ENCODE measurements at regions not wholly inside any gene's neighbourhood (a gene's known extent, or its start where the extent isn't known, plus 50 kb on each side); places are given as distances from the start of the nearest gene placed in this dataset.
"Not testable (repeated sequence)": the region's sequence is repeated elsewhere in the genome, so short reads cannot be mapped to it uniquely, and the experiment has no call there.

DNA sequence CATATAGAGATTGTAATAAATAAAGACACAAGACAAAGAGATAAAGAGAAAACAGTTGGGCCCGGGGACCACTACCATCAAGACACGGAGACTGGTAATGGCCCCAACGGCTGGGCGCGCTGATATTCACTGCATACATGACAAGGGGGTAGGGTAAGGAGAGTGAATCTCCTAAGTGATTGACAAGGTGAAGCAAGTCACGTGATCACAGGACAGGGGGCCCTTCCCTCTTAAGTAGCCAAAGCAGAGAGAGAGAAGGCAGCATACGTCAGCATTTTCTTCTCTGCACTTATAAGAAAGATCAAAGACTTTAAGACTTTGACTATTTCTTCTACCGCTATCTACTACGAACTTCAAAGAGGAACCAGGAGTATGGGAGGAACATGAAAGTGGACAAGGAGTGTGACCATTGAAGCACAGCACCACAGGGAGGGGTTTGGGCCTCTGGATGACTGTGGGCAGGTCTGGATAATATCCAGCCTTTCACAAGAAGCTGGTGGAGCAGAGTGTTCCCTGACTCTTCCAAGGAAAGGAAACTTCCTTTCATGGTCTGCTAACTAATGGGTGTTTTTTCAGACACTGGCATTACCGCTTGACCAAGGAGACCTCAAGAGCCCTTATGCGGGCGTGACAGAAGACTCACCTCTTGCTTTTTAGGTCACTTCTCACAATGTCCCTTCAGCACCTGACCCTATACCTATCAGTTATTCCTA is 75.6 kb downstream of the MRPL39 start:
- not testable (repeated sequence) for DNase-seq

DNA sequence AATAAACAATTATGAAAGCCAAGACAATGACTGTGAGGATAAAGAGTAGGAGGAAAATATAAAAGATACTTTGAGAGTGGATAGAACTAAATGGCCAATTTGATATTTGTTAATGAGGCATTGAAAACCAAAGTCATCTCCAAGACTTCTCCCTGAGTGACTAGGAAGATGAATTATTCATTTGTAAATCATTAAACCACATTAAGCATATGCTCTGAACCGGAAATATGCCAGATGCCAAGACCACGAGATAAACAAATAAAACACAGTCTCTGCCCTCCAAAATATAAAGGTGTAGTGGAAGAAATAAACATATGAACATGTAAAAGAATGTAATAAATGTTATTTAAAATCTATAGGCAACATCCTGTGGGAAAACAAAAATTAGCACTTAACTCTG is 78.8 kb downstream of the MRPL39 start:
- DNase-seq = no peak

GRCh38 chr21:25518491-25518911 is 88.8 kb downstream of the MRPL39 start:
- DNase-seq = no peak

DNA sequence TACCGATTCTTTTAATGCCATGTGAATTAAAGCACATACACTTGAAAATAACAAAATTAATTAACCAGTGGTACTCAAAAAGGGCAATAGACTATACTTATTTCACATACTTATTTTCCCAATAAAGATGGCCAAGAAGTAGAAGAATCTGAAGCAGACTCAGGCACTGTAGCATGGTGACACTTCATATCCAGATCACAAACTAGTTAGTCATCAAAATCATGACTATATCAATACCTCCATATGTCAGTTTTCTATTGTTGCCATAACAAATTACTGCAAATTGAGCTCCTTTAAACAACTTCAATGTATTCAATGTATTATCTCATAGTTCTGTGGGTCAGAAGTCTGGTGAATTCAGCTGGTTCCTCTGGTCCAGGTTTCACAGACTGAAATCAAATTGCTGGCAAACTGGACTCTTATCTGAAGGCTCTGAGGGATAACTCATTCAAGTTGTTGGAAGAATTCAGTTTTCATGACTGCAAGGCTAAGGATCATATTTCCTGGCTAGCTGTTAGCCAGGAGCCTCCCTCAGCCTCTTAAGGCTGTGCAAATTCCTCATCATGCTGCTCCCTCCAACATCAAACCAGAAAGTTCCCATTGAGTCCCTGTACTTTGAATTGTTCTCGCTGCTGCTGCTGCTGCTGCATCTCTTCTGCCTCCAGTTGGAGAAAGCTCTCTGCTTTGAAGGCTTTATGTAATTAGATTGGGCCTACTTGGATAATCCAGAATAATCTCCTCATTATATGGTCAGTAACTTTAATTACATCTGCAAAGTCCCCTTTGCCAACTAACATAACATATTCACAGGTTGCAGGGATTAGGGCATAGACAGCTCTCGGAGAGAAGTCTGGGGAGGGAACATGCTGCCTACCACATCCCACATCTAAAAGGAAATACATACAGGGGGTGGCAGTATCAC is 91.5 kb downstream of the MRPL39 start:
- DNase-seq = no peak

DNA sequence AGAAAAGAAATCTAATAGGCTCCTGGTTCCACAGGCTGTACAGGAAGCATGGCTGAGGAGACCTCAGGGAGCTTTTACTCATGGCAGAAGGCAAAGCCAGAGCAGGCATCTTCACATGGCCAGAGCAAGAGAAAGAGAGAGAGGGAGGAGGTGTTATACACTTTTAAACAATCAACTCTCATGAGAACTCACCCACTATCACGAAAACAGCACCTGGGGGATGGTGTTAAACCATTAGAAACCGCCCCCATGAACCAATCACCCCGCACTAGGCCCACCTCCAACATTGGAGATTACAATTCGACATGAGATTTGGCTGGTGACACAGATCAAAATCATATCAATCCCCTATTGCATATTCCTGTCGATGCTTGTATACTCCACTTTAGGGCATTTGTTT is 93.5 kb downstream of the MRPL39 start:
- no peak for DNase-seq

DNA sequence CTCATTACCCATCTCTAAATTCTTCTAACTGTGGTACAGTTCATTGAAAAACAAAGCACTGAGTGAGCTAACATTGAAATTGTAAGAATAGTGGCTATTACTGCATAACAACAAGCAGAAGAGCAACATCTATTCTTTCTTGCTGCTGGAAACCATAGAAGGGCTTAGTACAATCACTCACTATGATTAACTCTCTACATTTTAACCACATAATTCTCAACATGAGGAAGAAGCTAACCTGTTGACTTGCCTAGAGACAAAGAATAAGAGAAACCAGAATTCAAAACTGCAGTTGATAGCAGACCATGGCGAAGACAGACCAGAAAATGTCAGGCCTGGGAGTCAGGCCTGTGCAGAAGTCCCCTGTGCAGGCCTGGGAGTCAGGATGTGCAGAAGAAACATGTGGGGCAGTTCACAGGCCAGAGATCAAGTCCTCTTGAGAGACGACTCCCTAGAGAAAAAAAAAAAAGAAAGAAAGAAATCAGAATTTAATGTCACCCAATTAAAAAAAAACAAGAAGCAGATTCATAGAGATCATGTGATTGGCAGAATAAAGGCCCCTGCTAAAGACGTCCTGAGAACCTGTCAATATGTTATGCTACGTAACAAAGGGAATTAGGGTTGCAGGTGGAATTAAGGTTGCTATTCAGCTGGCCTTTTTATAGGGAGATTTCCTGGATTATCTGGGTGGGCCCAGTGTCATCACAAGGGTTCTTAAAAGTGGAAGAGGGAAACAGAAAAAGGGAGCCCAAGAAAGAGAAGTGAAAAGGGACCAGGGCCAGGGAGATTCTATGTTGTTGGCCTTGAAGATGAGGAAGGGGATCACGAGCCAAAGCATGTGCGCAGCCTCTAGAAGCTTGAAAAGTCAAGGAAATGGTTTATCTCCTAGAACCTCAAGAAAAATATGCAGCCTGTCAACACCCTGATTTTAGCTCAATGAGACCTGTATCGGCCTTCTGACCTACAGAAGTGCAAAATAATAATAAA is 94.9 kb downstream of the MRPL39 start:
- DNase-seq = no peak

DNA sequence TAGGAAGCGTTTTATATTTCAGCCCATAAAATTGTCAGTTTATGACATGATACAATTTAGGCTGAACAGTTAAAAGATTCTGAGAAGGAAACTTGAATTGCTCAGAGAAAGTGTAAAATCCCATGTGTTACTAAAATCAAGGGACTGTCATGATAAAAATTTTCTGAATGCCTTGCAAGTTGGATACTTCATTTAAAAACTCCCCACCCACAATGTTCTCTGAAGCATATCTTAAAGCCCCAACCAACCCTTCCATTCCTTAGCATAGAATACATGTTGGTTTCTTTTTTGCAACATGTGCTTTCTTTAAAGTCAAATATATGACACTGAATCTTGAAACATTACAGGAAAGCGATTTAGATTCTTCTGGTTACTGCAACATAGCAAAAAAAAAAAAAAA is 97.4 kb downstream of the MRPL39 start:
- no peak for DNase-seq

DNA sequence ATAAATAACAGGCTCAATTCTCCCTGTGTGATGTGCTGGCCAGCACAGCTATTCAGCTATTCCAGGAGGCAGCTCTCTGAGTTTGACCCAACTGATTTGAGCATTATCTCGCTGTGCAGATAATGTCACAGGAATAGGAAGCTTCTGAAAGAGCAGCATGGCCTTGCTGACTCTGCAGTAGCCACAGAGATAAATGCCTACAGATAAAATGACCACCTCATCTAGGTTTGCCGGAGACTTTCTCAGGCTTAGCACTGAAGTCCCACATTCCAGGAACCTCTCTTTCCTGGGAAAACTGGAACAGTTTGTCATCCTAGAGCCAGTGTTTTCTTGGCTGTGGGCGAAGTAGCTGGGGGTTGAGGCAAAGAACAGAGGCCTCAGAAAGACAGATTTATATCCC is 98.9 kb downstream of the MRPL39 start:
- no peak for DNase-seq

- DNase-seq = no peak
Measured at GRCh38 chr21:25507522-25507921, 99.8 kb downstream of the MRPL39 start.

- DNase-seq = no peak
Measured at GRCh38 chr21:25506887-25507286, 100.4 kb downstream of the MRPL39 start.

DNA sequence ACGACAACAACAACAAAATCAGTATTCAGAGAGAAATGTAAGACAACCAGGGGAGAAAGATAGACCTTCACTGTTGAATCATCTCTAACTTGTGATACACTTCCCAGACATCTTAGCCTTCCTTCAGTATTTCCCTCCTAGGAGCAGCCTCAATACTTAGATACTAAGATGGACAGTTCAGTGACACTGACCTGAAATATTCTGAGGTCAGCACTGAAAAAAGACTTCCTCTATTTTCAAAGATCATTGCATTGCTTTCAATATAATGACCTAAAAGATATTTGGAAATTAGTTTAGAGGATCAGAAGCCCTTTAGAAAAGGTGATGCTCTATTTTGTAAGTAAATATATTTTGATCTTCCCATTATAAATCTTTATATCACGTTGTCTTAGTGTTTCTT is 101.0 kb downstream of the MRPL39 start:
- no peak for DNase-seq

DNA sequence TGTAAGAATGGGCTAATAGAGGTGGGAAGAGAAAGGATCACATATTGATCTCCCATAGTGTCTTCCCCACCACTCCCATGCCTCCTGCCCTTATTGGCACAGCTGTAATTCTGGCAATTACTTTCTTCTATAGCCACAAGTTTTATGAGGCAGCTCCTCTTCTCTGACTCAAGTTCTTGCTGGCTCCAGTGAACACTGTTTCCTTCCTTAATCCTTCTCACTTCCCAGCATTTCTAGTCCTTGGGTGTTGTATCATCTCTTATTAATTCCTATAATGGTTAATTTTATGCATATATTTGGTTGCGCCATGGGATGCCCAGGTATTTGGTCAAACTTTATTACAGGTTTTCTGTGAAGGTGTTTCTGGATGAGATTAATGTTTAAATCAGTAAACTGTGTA is 103.3 kb downstream of the MRPL39 start:
- DNase-seq = no peak

- DNase-seq = no peak
Measured at GRCh38 chr21:25501996-25502665, 105.2 kb downstream of the MRPL39 start.

DNA sequence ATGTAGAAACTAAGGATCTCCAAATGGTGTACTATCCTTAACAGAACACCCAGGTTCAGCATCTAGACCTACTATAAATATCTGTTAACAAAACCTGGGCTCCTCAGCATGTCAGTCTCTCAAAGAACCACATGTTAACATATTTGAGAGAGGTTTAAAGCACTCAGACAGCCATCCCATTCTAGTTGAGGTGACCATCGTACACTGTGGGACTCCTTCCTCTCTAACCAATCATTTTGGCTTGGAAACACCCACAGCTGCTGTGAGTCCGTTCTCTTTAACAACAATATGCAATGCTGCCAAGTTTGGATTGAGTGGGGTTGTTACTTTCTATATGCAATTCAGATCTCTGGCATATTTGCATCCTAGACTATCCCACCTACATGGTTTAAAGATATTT is 105.8 kb downstream of the MRPL39 start:
- no peak for DNase-seq

- no peak for DNase-seq
Measured at GRCh38 chr21:25500598-25500997, 106.7 kb downstream of the MRPL39 start.

GRCh38 chr21:25496825-25497482 is 110.3 kb downstream of the MRPL39 start:
- no peak for DNase-seq

GRCh38 chr21:25494804-25495203 is 112.5 kb downstream of the MRPL39 start:
- no peak for DNase-seq

DNA sequence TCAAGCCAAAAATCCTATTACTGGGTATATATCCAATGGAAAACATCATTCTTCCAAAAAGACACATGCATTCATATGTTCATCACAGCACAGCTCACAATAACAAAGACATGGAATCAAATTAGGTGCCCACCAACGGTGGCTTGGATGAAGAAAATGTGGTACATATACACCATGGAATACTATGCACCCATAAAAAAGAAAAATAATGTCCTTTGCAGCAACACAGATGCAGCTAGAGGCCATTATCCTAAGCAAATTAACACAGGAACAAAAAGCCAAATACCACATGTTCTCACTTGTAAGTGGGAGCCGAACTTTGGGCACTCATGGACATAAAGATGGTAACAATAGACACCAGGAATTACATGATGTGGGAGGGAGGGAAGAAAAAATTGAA is 113.6 kb downstream of the MRPL39 start:
- no peak for DNase-seq

DNA sequence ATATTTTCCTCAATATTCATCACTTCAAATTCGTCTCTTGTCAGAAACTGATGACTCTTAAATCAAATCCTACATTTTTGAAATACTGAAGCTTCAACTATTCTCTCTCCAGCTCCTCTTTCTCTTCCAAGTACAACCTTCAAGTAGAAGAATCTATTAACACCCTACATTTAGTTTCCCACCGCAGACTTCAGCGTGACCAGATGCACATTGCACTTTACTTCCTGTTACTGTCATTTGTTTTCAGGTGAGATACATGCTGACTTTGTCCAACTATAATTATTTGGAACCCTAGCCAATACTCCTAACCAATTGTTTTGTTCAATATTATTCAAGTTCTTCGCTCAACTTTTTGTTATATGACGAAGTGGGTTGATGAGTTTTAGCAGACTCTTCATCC is 116.0 kb downstream of the MRPL39 start:
- DNase-seq = no peak

- DNase-seq = no peak
Measured at GRCh38 chr21:25490742-25491141, 116.5 kb downstream of the MRPL39 start.

GRCh38 chr21:25489673-25490072 is 117.6 kb downstream of the MRPL39 start:
- DNase-seq = no peak

GRCh38 chr21:25487046-25487594 is 120.2 kb downstream of the MRPL39 start:
- DNase-seq = no peak
